WTC11 (cell line): ENCODE measurements at regions not wholly inside any gene's neighbourhood (a gene's known extent, or its start where the extent isn't known, plus 50 kb on each side); places are given as distances from the start of the nearest gene placed in this dataset.

Source experiments
- CREB1 ChIP-seq: sonication (generic); formaldehyde crosslinking; IDR thresholded peaks from 2 replicates; pipeline ENCODE4 v1.8.0; 2023; ENCODE audit warnings: mild to moderate bottlenecking, missing genetic modification reagents
- CTCF ChIP-seq: fragments of 200-600 bp; IDR thresholded peaks from 2 replicates; pipeline ENCODE4 v1.8.0; 2022; ENCODE audit warnings: antibody characterized with exemption
- E2F4 ChIP-seq: sonication (generic); formaldehyde crosslinking; IDR thresholded peaks from 2 replicates; pipeline ENCODE4 v1.8.1; 2022; ENCODE audit warnings: low read depth, mild to moderate bottlenecking, moderate library complexity, missing genetic modification reagents, borderline replicate concordance
- FOXP1 ChIP-seq: sonication (generic); formaldehyde crosslinking; IDR thresholded peaks from 2 replicates; pipeline ENCODE4 v1.8.0; 2022; ENCODE audit warnings: missing genetic modification reagents, mild to moderate bottlenecking, moderate library complexity, borderline replicate concordance
- NR3C1 ChIP-seq: sonication (generic); formaldehyde crosslinking; conservative IDR thresholded peaks from 2 replicates; pipeline ENCODE4 v1.8.1; 2023; ENCODE audit warnings: low read depth, mild to moderate bottlenecking, missing genetic modification reagents
- OVOL2 ChIP-seq: fragments of 250-450 bp; sonication (Bioruptor Pico); IDR thresholded peaks from 2 replicates; pipeline ENCODE4 v1.9.0; 2021; ENCODE audit warnings: mild to moderate bottlenecking, borderline replicate concordance
- SMAD3 ChIP-seq: sonication (generic); formaldehyde crosslinking; IDR thresholded peaks from 2 replicates; pipeline ENCODE4 v1.8.0; 2022; ENCODE audit warnings: missing genetic modification reagents, mild to moderate bottlenecking, borderline replicate concordance
- ZNF121 ChIP-seq: sonication (generic); formaldehyde crosslinking; IDR thresholded peaks from 2 replicates; pipeline ENCODE4 v1.8.0; 2023; ENCODE audit warnings: missing genetic modification reagents
- TF ChIP-seq, protein P1 (sequence below): sonication (generic); formaldehyde crosslinking; IDR thresholded peaks from 2 replicates; pipeline ENCODE4 v1.8.1; 2023; ENCODE audit warnings: mild to moderate bottlenecking, missing genetic modification reagents, moderate library complexity
- TF ChIP-seq, protein P2 (sequence below): fragments of 250-450 bp; sonication (Bioruptor Pico); IDR thresholded peaks from 2 replicates; pipeline ENCODE4 v1.9.0; 2021; ENCODE audit warnings: mild to moderate bottlenecking

GRCh38 chr3:135801018-135801417 is 164.5 kb upstream of the PPP2R3A start:
- TF ChIP-seq FOXP1 (CRISPR knock-in tag), result no peak
- TF ChIP-seq CTCF, result no peak
- TF ChIP-seq, protein P1, sequence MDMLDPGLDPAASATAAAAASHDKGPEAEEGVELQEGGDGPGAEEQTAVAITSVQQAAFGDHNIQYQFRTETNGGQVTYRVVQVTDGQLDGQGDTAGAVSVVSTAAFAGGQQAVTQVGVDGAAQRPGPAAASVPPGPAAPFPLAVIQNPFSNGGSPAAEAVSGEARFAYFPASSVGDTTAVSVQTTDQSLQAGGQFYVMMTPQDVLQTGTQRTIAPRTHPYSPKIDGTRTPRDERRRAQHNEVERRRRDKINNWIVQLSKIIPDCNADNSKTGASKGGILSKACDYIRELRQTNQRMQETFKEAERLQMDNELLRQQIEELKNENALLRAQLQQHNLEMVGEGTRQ (CRISPR knock-in tag), result no peak
- TF ChIP-seq E2F4 (CRISPR knock-in tag), result no peak
- TF ChIP-seq, protein P2, sequence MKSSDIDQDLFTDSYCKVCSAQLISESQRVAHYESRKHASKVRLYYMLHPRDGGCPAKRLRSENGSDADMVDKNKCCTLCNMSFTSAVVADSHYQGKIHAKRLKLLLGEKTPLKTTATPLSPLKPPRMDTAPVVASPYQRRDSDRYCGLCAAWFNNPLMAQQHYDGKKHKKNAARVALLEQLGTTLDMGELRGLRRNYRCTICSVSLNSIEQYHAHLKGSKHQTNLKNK (CRISPR knock-in tag), result no peak
- no peak for TF ChIP-seq ZNF121
- no peak for TF ChIP-seq SMAD3
- no peak for TF ChIP-seq CREB1 (CRISPR knock-in tag)
- TF ChIP-seq OVOL2 (CRISPR knock-in tag), result no peak
- no peak for TF ChIP-seq NR3C1 (CRISPR knock-in tag)
